ENCODE measurements at regions not wholly inside any gene's neighbourhood (a gene's known extent, or its start where the extent isn't known, plus 50 kb on each side); places are given as distances from the start of the nearest gene placed in this dataset.

DNA sequence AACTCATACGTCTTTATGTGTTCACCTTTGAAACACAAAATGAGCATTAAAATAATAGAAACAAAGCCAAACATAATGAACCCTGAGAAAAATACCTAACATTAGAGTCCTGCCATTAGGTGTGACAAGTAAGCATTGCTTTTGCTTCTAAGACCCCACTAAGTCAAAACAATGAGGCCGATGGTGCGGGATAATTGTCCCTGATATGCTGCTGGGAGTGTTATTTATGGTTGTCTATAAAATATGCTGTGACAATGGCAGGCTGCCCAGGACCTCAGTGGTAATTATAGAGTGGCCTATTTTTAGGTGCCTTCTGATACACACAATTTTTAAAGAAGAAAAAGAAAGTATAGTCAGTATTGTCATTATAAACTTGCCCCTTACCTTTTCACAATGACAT lies 1423.1 kb downstream of the AMY1C start:
- 67% methylated on average over 3 of the region's 3 CpGs for WGBS
- no peaks in the 10 kb centered on the region for H3K36me3 ChIP-seq (ENCODE audit: control insufficient read depth in 4 of 4, insufficient read depth in 3 of 4, low read depth in 1 of 4, low read length in 3 of 4)
- no peaks in the 10 kb centered on the region for H3K9me3 ChIP-seq (ENCODE audit: control insufficient read depth in 4 of 4, low read length in 3 of 4)
- H3K9ac ChIP-seq (ENCODE audit: low read depth in 1 of 2, low read length in 2 of 2) = no peak overlapping the region
- no peaks in the 10 kb centered on the region for H3K4me1 ChIP-seq (ENCODE audit: control insufficient read depth in 4 of 4, insufficient read depth in 4 of 4, low read length in 3 of 4)
- TF ChIP-seq HNF4A (conservative IDR thresholded peaks at IDR 0.05) (no peak), RXRA (IDR thresholded peaks at IDR 0.05) (no peak), RAD21 (IDR thresholded peaks at IDR 0.05) (no peak), FOXA1 (IDR thresholded peaks at IDR 0.05) (no peak), CTCF (IDR thresholded peaks at IDR 0.05; ENCODE audit: low read depth, low read length, missing input control) (no peak), TAF1 (conservative IDR thresholded peaks at IDR 0.05) (no peak), YY1 (IDR thresholded peaks at IDR 0.05) (no peak), NR2F2 (IDR thresholded peaks at IDR 0.05) (no peak), HNF4G (IDR thresholded peaks at IDR 0.05) (no peak), SP1 (IDR thresholded peaks at IDR 0.05) (no peak)
- H3K27me3 ChIP-seq (ENCODE audit: control insufficient read depth in 4 of 4, insufficient read depth in 4 of 4, low read length in 3 of 4) = no peaks in the 10 kb centered on the region
- no peak for DNase-seq (ENCODE audit: low spot score)
- no peak overlapping the region for H3K27ac ChIP-seq (ENCODE audit: low read depth in 1 of 2, low read length in 2 of 2)
- H3K4me3 ChIP-seq (ENCODE audit: low read depth in 1 of 3, low read length in 3 of 3) = no peak overlapping the region

- H3K4me1 ChIP-seq (ENCODE audit: control insufficient read depth in 4 of 4, insufficient read depth in 4 of 4, low read length in 3 of 4) = no peaks in the 10 kb centered on the region
- H3K4me3 ChIP-seq (ENCODE audit: low read depth in 1 of 3, low read length in 3 of 3) = no peak overlapping the region
- no peak overlapping the region for H3K27ac ChIP-seq (ENCODE audit: low read depth in 1 of 2, low read length in 2 of 2)
- no peaks in the 10 kb centered on the region for H3K27me3 ChIP-seq (ENCODE audit: control insufficient read depth in 4 of 4, insufficient read depth in 4 of 4, low read length in 3 of 4)
- DNase-seq (ENCODE audit: low spot score) = no peak
- TF ChIP-seq RAD21 (IDR thresholded peaks at IDR 0.05) = no peak
- TF ChIP-seq, protein P1, sequence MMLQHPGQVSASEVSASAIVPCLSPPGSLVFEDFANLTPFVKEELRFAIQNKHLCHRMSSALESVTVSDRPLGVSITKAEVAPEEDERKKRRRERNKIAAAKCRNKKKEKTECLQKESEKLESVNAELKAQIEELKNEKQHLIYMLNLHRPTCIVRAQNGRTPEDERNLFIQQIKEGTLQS (IDR thresholded peaks at IDR 0.05) = no peak
- TF ChIP-seq, protein P2, sequence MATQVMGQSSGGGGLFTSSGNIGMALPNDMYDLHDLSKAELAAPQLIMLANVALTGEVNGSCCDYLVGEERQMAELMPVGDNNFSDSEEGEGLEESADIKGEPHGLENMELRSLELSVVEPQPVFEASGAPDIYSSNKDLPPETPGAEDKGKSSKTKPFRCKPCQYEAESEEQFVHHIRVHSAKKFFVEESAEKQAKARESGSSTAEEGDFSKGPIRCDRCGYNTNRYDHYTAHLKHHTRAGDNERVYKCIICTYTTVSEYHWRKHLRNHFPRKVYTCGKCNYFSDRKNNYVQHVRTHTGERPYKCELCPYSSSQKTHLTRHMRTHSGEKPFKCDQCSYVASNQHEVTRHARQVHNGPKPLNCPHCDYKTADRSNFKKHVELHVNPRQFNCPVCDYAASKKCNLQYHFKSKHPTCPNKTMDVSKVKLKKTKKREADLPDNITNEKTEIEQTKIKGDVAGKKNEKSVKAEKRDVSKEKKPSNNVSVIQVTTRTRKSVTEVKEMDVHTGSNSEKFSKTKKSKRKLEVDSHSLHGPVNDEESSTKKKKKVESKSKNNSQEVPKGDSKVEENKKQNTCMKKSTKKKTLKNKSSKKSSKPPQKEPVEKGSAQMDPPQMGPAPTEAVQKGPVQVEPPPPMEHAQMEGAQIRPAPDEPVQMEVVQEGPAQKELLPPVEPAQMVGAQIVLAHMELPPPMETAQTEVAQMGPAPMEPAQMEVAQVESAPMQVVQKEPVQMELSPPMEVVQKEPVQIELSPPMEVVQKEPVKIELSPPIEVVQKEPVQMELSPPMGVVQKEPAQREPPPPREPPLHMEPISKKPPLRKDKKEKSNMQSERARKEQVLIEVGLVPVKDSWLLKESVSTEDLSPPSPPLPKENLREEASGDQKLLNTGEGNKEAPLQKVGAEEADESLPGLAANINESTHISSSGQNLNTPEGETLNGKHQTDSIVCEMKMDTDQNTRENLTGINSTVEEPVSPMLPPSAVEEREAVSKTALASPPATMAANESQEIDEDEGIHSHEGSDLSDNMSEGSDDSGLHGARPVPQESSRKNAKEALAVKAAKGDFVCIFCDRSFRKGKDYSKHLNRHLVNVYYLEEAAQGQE (IDR thresholded peaks at IDR 0.05) = no peak
- TF ChIP-seq HNF4A (conservative IDR thresholded peaks at IDR 0.05) = no peak
- TF ChIP-seq FOXA2 (IDR thresholded peaks at IDR 0.05) = no peak
- TF ChIP-seq FOXA1 (IDR thresholded peaks at IDR 0.05) = no peak
- TF ChIP-seq NR2F2 (IDR thresholded peaks at IDR 0.05) = no peak
- TF ChIP-seq TAF1 (conservative IDR thresholded peaks at IDR 0.05) = no peak
- TF ChIP-seq MAX (IDR thresholded peaks at IDR 0.05) = no peak
- TF ChIP-seq YY1 (IDR thresholded peaks at IDR 0.05) = no peak
- TF ChIP-seq GABPA (IDR thresholded peaks at IDR 0.05 in 1 of 2, conservative IDR thresholded peaks at IDR 0.05 in 1 of 2) = no peak
- no peak for TF ChIP-seq EGR1 (IDR thresholded peaks at IDR 0.05; ENCODE audit: low read depth in 2 of 2)
- TF ChIP-seq RXRA (IDR thresholded peaks at IDR 0.05) = no peak
- TF ChIP-seq, protein P3, sequence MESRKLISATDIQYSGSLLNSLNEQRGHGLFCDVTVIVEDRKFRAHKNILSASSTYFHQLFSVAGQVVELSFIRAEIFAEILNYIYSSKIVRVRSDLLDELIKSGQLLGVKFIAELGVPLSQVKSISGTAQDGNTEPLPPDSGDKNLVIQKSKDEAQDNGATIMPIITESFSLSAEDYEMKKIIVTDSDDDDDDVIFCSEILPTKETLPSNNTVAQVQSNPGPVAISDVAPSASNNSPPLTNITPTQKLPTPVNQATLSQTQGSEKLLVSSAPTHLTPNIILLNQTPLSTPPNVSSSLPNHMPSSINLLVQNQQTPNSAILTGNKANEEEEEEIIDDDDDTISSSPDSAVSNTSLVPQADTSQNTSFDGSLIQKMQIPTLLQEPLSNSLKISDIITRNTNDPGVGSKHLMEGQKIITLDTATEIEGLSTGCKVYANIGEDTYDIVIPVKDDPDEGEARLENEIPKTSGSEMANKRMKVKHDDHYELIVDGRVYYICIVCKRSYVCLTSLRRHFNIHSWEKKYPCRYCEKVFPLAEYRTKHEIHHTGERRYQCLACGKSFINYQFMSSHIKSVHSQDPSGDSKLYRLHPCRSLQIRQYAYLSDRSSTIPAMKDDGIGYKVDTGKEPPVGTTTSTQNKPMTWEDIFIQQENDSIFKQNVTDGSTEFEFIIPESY (IDR thresholded peaks at IDR 0.05) = no peak
- no peak for TF ChIP-seq HNF4G (IDR thresholded peaks at IDR 0.05)
- TF ChIP-seq CTCF (IDR thresholded peaks at IDR 0.05; ENCODE audit: low read depth, low read length, missing input control) = no peak
- H3K36me3 ChIP-seq (ENCODE audit: control insufficient read depth in 4 of 4, insufficient read depth in 3 of 4, low read depth in 1 of 4, low read length in 3 of 4) = no peaks in the 10 kb centered on the region
- H3K9me3 ChIP-seq (ENCODE audit: control insufficient read depth in 4 of 4, low read length in 3 of 4) = no peaks in the 10 kb centered on the region
- no peak overlapping the region for H3K9ac ChIP-seq (ENCODE audit: low read depth in 1 of 2, low read length in 2 of 2)
- 77% methylated on average over 1 of the region's 1 CpG for WGBS
These were observed 1431.1 kb downstream of the AMY1C start for GRCh38 chr1:105180789-105181188.

All from liver (tissue), 8 donors.